ENCODE measurements at regions not wholly inside any gene's neighbourhood (a gene's known extent, or its start where the extent isn't known, plus 50 kb on each side); places are given as distances from the start of the nearest gene placed in this dataset.

DNA sequence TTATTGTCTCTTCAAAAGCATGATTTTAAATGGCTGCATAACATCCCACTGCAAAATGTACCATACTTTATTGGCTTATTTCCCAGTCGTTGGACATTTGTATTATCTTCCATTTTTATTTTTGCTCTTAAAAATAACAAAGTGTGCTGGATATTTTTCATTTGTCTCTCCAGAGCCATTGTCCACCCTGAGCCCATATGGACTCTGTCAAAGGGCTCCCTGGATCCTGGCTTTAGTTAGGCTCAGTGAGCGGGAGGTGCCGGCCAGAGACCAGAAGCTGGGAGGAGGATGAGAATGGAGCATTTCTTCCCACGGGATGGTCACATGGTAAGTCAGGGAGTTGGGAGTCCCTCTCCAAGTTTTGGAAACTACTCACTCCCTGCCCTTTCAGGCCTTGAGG is 296.9 kb downstream of the NUAK1 start:
- H3K9me3 Mint-ChIP-seq = peaks cover 0 to 3% (median 0%) of the 10 kb centered on the region in 7 donors

DNA sequence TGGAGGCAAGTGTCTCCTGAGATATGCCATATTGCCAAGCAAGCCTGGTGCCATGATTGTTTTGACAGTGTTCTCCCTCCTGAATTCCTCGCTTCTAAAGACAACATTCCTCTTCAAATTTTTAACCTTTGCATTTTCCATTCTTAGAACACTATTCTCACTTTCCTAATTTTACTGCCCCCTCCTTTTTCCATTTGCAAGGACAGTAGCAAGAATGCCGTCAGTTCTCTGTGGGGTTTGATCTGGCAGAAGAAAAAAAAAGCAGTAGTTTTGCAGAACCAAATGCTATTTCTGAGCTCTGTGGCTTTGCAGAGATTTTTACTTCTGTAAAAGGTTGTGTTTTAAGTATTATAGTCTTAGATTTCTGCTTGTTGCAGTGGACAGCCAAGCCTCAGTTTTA is 295.2 kb downstream of the NUAK1 start:
- H3K36me3 ChIP-seq (replicated peaks in 1 of 2; ENCODE audit: control insufficient read depth in 1 of 2, insufficient read depth in 2 of 2, low read length in 2 of 2) = no peaks in the 10 kb centered on the region
- H3K9ac ChIP-seq (ENCODE audit: insufficient read depth, low read length, poor library complexity, severe bottlenecking) = no peak overlapping the region
- peaks cover 4% of the 10 kb centered on the region for H3K4me1 Mint-ChIP-seq
- H3K4me2 ChIP-seq (replicated peaks; ENCODE audit: extremely low read depth, low read length, poor library complexity, severe bottlenecking) = no peak overlapping the region
- peaks cover 0 to 3% (median 0%) of the 10 kb centered on the region in 7 donors for H3K9me3 Mint-ChIP-seq
- intact Hi-C loops (cut with micrococcal nuclease) = no loop called here
- H3K27ac ChIP-seq (ENCODE audit: low read depth in 1 of 2, low read length in 2 of 2) = no peak overlapping the region
- no peaks in the 10 kb centered on the region for H3K36me3 Mint-ChIP-seq
- H3K4me3 ChIP-seq (replicated peaks in 1 of 3; ENCODE audit: low read depth in 2 of 3, low read length in 3 of 3) = no peak overlapping the region
- no peaks in the 10 kb centered on the region for H3K79me2 ChIP-seq (ENCODE audit: insufficient read depth, low read length)
- H3K4me1 ChIP-seq (ENCODE audit: control insufficient read depth in 1 of 2, insufficient read depth in 2 of 2, low read length in 2 of 2) = no peaks in the 10 kb centered on the region
- no peaks in the 10 kb centered on the region for H3K9me3 ChIP-seq (replicated peaks in 1 of 2; ENCODE audit: control insufficient read depth in 1 of 2, insufficient read depth in 1 of 2, low read length in 2 of 2)
- H3K27me3 ChIP-seq (ENCODE audit: control insufficient read depth in 2 of 2, insufficient read depth in 2 of 2, low read length in 2 of 2) = peaks cover 0 to 4% of the 10 kb centered on the region in 2 donors
- TF ChIP-seq, protein P1, sequence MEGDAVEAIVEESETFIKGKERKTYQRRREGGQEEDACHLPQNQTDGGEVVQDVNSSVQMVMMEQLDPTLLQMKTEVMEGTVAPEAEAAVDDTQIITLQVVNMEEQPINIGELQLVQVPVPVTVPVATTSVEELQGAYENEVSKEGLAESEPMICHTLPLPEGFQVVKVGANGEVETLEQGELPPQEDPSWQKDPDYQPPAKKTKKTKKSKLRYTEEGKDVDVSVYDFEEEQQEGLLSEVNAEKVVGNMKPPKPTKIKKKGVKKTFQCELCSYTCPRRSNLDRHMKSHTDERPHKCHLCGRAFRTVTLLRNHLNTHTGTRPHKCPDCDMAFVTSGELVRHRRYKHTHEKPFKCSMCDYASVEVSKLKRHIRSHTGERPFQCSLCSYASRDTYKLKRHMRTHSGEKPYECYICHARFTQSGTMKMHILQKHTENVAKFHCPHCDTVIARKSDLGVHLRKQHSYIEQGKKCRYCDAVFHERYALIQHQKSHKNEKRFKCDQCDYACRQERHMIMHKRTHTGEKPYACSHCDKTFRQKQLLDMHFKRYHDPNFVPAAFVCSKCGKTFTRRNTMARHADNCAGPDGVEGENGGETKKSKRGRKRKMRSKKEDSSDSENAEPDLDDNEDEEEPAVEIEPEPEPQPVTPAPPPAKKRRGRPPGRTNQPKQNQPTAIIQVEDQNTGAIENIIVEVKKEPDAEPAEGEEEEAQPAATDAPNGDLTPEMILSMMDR (IDR thresholded peaks at IDR 0.05) = no peak
- no peak overlapping the region for H3K27ac Mint-ChIP-seq
- H2AFZ ChIP-seq (ENCODE audit: insufficient read depth, low read depth, low read length, poor library complexity, severe bottlenecking) = no peak overlapping the region
- no peak overlapping the region for H3K4me3 Mint-ChIP-seq
- no peaks in the 10 kb centered on the region for H4K20me1 ChIP-seq (ENCODE audit: insufficient read depth, low read length)
- peaks cover 7 to 16% (median 10%) of the 10 kb centered on the region in 3 donors for H3K27me3 Mint-ChIP-seq (ENCODE audit: low read depth in 3 of 3)
- WGBS (ENCODE audit: insufficient coverage) = no CpG with 5 or more reads among the region's 2 CpGs
- DNase-seq = no peak

More for the DNA sequence above, 296.9 kb downstream of the NUAK1 start:
- Histone ChIP-seq H3K9ac (ENCODE audit: insufficient read depth, low read length, poor library complexity, severe bottlenecking) (no peak overlapping the region), H3K4me2 (replicated peaks; ENCODE audit: extremely low read depth, low read length, poor library complexity, severe bottlenecking) (no peak overlapping the region), H3K27ac (ENCODE audit: low read depth in 1 of 2, low read length in 2 of 2) (no peak overlapping the region), H2AFZ (ENCODE audit: insufficient read depth, low read depth, low read length, poor library complexity, severe bottlenecking) (no peak overlapping the region), H3K79me2 (ENCODE audit: insufficient read depth, low read length) (no peaks in the 10 kb centered on the region), H3K36me3 (replicated peaks in 1 of 2; ENCODE audit: control insufficient read depth in 1 of 2, insufficient read depth in 2 of 2, low read length in 2 of 2) (no peaks in the 10 kb centered on the region), H3K4me1 (ENCODE audit: control insufficient read depth in 1 of 2, insufficient read depth in 2 of 2, low read length in 2 of 2) (no peaks in the 10 kb centered on the region), H3K9me3 (replicated peaks in 1 of 2; ENCODE audit: control insufficient read depth in 1 of 2, insufficient read depth in 1 of 2, low read length in 2 of 2) (no peaks in the 10 kb centered on the region), H4K20me1 (ENCODE audit: insufficient read depth, low read length) (no peaks in the 10 kb centered on the region), H3K27me3 (ENCODE audit: control insufficient read depth in 2 of 2, insufficient read depth in 2 of 2, low read length in 2 of 2) (peaks cover 0 to 4% of the 10 kb centered on the region in 2 donors), H3K4me3 (replicated peaks in 1 of 3; ENCODE audit: low read depth in 2 of 3, low read length in 3 of 3) (no peak overlapping the region)
- no peak for DNase-seq
- Mint-ChIP-seq H3K36me3 (no peaks in the 10 kb centered on the region), H3K27me3 (ENCODE audit: low read depth in 3 of 3) (peaks cover 7 to 19% (median 13%) of the 10 kb centered on the region in 3 donors), H3K4me1 (no peaks in the 10 kb centered on the region), H3K4me3 (no peak overlapping the region), H3K27ac (no peak overlapping the region)
- WGBS (ENCODE audit: insufficient coverage) = no CpG with 5 or more reads among the region's 4 CpGs
- intact Hi-C loops (cut with micrococcal nuclease) = no loop called here
- TF ChIP-seq, protein P1 (IDR thresholded peaks at IDR 0.05) = no peak
